SK-N-SH treated with all-trans-retinoic acid at 6 μM for 48 hours (cell line): ENCODE measurements at regions not wholly inside any gene's neighbourhood (a gene's known extent, or its start where the extent isn't known, plus 50 kb on each side); places are given as distances from the start of the nearest gene placed in this dataset.
A peak's percentile ranks its signal among the peaks of the same experiment; 100 is the strongest.

Source experiments
- ATAC-seq: fragments of 200-7000 bp; cut with Tn5 transposase; 3 replicates; pipeline ENCODE4 v1.9.1; 2020; ENCODE audit warnings: mild to moderate bottlenecking, moderate library complexity
- ARNTL ChIP-seq: fragments of 450-650 bp; formaldehyde crosslinking; IDR thresholded peaks from 2 replicates; pipeline ENCODE4 v1.5.0; 2020; ENCODE audit warnings: low read depth, mild to moderate bottlenecking, moderate library complexity, borderline replicate concordance
- BACH2 ChIP-seq: fragments of 250-450 bp; sonication (Bioruptor Pico); IDR thresholded peaks from 2 replicates; pipeline ENCODE4 v1.9.0; 2021; ENCODE audit warnings: mild to moderate bottlenecking, borderline replicate concordance
- CSDC2 ChIP-seq: fragments of 250-450 bp; sonication (Bioruptor Pico); IDR thresholded peaks from 2 replicates; pipeline ENCODE4 v1.5.0; 2020; ENCODE audit warnings: mild to moderate bottlenecking, moderate library complexity
- ESRRG ChIP-seq: fragments of 250-450 bp; sonication (Bioruptor Pico); IDR thresholded peaks from 2 replicates; pipeline ENCODE4 v1.6.1; 2021; ENCODE audit warnings: mild to moderate bottlenecking
- GLIS3 ChIP-seq: fragments of 250-450 bp; sonication (Bioruptor Pico); IDR thresholded peaks from 2 replicates; pipeline ENCODE4 v1.5.0; 2020; ENCODE audit warnings: mild to moderate bottlenecking, moderate library complexity
- ISL1 ChIP-seq: fragments of 250-450 bp; sonication (Bioruptor Pico); IDR thresholded peaks from 2 replicates; pipeline ENCODE4 v2.1.2; 2022; ENCODE audit warnings: mild to moderate bottlenecking, moderate library complexity
- OSR1 ChIP-seq: fragments of 250-450 bp; sonication (Bioruptor Pico); IDR thresholded peaks from 2 replicates; pipeline ENCODE4 v1.8.0; 2022; ENCODE audit warnings: moderate library complexity, mild to moderate bottlenecking, inconsistent platforms
- PPARA ChIP-seq: fragments of 250-450 bp; sonication (Bioruptor Pico); IDR thresholded peaks from 2 replicates; pipeline ENCODE4 v1.5.0; 2020; ENCODE audit warnings: mild to moderate bottlenecking, borderline replicate concordance
- RARB ChIP-seq: fragments of 250-450 bp; sonication (Bioruptor Pico); IDR thresholded peaks from 2 replicates; pipeline ENCODE4 v1.8.0; 2021; ENCODE audit warnings: mild to moderate bottlenecking, moderate library complexity
- SNAI2 ChIP-seq: fragments of 250-450 bp; sonication (Bioruptor Pico); IDR thresholded peaks from 2 replicates; pipeline ENCODE4 v1.5.0; 2020; ENCODE audit warnings: mild to moderate bottlenecking, moderate library complexity
- TCF4 ChIP-seq: fragments of 250-450 bp; sonication (Bioruptor Pico); IDR thresholded peaks from 2 replicates; pipeline ENCODE4 v1.8.0; 2021; ENCODE audit warnings: mild to moderate bottlenecking, moderate library complexity, borderline replicate concordance
- TOX ChIP-seq: fragments of 250-450 bp; sonication (Bioruptor Pico); IDR thresholded peaks from 2 replicates; pipeline ENCODE4 v1.8.0; 2021; ENCODE audit warnings: mild to moderate bottlenecking, moderate library complexity, borderline replicate concordance
- ZC3H10 ChIP-seq: fragments of 250-450 bp; sonication (Bioruptor Pico); IDR thresholded peaks from 2 replicates; pipeline ENCODE4 v1.5.1; 2021; ENCODE audit warnings: mild to moderate bottlenecking, moderate library complexity
- ZFP3 ChIP-seq: fragments of 250-450 bp; sonication (Bioruptor Pico); IDR thresholded peaks from 2 replicates; pipeline ENCODE4 v1.5.0; 2020; ENCODE audit warnings: mild to moderate bottlenecking, moderate library complexity
- ZFP30 ChIP-seq: fragments of 450-650 bp; formaldehyde crosslinking; IDR thresholded peaks from 2 replicates; pipeline ENCODE4 v1.5.0; 2022; ENCODE audit warnings: mild to moderate bottlenecking, moderate library complexity
- ZNF565 ChIP-seq: fragments of 450-650 bp; formaldehyde crosslinking; conservative IDR thresholded peaks from 2 replicates; pipeline ENCODE4 v1.5.0; 2020; ENCODE audit warnings: low read depth, mild to moderate bottlenecking, moderate library complexity
- ZNF70 ChIP-seq: fragments of 450-650 bp; formaldehyde crosslinking; IDR thresholded peaks from 2 replicates; pipeline ENCODE4 v1.5.0; 2020; ENCODE audit warnings: mild to moderate bottlenecking, moderate library complexity
- ZNF8 ChIP-seq: fragments of 450-650 bp; formaldehyde crosslinking; IDR thresholded peaks from 2 replicates; pipeline ENCODE4 v1.5.0; 2020; ENCODE audit warnings: mild to moderate bottlenecking, moderate library complexity
- TF ChIP-seq, protein P1 (sequence below): fragments of 250-450 bp; sonication (Bioruptor Pico); IDR thresholded peaks from 2 replicates; pipeline ENCODE4 v1.8.0; 2020; ENCODE audit warnings: mild to moderate bottlenecking, moderate library complexity, borderline replicate concordance
- TF ChIP-seq, protein P2 (sequence below): fragments of 250-450 bp; sonication (Bioruptor Pico); IDR thresholded peaks from 2 replicates; pipeline ENCODE4 v1.5.0; 2020; ENCODE audit warnings: mild to moderate bottlenecking, moderate library complexity
- TF ChIP-seq, protein P3 (sequence below): fragments of 250-450 bp; sonication (Bioruptor Pico); IDR thresholded peaks from 2 replicates; pipeline ENCODE4 v1.5.1; 2021; ENCODE audit warnings: mild to moderate bottlenecking, moderate library complexity
- TF ChIP-seq, protein P4 (sequence below): fragments of 250-450 bp; sonication (Bioruptor Pico); IDR thresholded peaks from 2 replicates; pipeline ENCODE4 v1.5.1; 2020; ENCODE audit warnings: low read depth, mild to moderate bottlenecking, moderate library complexity

GRCh38 chr17:73698966-73699365 is 54.7 kb upstream of the SDK2 start (continued):
- TF ChIP-seq, protein P1, sequence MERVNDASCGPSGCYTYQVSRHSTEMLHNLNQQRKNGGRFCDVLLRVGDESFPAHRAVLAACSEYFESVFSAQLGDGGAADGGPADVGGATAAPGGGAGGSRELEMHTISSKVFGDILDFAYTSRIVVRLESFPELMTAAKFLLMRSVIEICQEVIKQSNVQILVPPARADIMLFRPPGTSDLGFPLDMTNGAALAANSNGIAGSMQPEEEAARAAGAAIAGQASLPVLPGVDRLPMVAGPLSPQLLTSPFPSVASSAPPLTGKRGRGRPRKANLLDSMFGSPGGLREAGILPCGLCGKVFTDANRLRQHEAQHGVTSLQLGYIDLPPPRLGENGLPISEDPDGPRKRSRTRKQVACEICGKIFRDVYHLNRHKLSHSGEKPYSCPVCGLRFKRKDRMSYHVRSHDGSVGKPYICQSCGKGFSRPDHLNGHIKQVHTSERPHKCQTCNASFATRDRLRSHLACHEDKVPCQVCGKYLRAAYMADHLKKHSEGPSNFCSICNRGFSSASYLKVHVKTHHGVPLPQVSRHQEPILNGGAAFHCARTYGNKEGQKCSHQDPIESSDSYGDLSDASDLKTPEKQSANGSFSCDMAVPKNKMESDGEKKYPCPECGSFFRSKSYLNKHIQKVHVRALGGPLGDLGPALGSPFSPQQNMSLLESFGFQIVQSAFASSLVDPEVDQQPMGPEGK (CRISPR knock-in tag), result no peak
- TF ChIP-seq ARNTL (CRISPR knock-in tag), result no peak

GRCh38 chr17:73701701-73702100 is 57.5 kb upstream of the SDK2 start:
- TF ChIP-seq ZFP3 (no peak), ESRRG (no peak), ZC3H10 (CRISPR knock-in tag) (no peak), SNAI2 (CRISPR knock-in tag) (no peak), ZNF8 (CRISPR knock-in tag) (no peak), BACH2 (CRISPR knock-in tag) (no peak), TOX (CRISPR knock-in tag) (no peak), GLIS3 (CRISPR knock-in tag) (no peak), CSDC2 (CRISPR knock-in tag) (no peak), ZFP30 (CRISPR knock-in tag) (no peak), OSR1 (CRISPR knock-in tag) (no peak), PPARA (CRISPR knock-in tag) (no peak), ZNF565 (CRISPR knock-in tag) (no peak), ISL1 (no peak), ARNTL (CRISPR knock-in tag) (no peak)
- TF ChIP-seq, protein P2, sequence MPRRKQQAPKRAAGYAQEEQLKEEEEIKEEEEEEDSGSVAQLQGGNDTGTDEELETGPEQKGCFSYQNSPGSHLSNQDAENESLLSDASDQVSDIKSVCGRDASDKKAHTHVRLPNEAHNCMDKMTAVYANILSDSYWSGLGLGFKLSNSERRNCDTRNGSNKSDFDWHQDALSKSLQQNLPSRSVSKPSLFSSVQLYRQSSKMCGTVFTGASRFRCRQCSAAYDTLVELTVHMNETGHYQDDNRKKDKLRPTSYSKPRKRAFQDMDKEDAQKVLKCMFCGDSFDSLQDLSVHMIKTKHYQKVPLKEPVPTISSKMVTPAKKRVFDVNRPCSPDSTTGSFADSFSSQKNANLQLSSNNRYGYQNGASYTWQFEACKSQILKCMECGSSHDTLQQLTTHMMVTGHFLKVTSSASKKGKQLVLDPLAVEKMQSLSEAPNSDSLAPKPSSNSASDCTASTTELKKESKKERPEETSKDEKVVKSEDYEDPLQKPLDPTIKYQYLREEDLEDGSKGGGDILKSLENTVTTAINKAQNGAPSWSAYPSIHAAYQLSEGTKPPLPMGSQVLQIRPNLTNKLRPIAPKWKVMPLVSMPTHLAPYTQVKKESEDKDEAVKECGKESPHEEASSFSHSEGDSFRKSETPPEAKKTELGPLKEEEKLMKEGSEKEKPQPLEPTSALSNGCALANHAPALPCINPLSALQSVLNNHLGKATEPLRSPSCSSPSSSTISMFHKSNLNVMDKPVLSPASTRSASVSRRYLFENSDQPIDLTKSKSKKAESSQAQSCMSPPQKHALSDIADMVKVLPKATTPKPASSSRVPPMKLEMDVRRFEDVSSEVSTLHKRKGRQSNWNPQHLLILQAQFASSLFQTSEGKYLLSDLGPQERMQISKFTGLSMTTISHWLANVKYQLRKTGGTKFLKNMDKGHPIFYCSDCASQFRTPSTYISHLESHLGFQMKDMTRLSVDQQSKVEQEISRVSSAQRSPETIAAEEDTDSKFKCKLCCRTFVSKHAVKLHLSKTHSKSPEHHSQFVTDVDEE (CRISPR knock-in tag), result no peak
- TF ChIP-seq, protein P3, sequence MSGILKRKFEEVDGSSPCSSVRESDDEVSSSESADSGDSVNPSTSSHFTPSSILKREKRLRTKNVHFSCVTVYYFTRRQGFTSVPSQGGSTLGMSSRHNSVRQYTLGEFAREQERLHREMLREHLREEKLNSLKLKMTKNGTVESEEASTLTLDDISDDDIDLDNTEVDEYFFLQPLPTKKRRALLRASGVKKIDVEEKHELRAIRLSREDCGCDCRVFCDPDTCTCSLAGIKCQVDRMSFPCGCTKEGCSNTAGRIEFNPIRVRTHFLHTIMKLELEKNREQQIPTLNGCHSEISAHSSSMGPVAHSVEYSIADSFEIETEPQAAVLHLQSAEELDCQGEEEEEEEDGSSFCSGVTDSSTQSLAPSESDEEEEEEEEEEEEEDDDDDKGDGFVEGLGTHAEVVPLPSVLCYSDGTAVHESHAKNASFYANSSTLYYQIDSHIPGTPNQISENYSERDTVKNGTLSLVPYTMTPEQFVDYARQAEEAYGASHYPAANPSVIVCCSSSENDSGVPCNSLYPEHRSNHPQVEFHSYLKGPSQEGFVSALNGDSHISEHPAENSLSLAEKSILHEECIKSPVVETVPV (CRISPR knock-in tag), result no peak
- TF ChIP-seq, protein P4, sequence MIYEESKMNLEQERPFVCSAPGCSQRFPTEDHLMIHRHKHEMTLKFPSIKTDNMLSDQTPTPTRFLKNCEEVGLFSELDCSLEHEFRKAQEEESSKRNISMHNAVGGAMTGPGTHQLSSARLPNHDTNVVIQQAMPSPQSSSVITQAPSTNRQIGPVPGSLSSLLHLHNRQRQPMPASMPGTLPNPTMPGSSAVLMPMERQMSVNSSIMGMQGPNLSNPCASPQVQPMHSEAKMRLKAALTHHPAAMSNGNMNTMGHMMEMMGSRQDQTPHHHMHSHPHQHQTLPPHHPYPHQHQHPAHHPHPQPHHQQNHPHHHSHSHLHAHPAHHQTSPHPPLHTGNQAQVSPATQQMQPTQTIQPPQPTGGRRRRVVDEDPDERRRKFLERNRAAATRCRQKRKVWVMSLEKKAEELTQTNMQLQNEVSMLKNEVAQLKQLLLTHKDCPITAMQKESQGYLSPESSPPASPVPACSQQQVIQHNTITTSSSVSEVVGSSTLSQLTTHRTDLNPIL (CRISPR knock-in tag), result no peak
- no peak for ATAC-seq

DNA sequence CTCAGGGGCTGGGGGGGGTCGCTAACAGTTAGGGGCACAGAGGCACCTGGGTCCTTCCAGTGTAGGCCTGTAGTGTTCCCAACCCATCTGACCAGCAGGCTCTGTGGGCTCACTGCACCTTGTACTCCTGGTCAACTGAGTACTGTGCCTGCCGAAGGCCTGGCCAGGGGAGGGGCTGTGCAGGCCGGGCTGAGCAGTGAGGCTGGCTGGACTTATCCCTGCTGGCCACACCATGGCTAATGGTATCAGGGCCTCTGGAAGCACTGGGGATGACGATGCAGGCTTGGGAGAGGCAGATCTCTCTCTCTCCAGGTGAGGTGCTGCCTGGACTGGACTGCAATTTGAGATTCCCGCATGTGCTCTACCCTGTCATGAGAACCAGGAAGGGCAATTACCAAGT is 58.9 kb upstream of the SDK2 start:
- TF ChIP-seq SNAI2 (CRISPR knock-in tag) (no peak), RARB (CRISPR knock-in tag) (no peak)
- peak; percentile 45; the same call in 1 of the 3 replicates for ATAC-seq

DNA sequence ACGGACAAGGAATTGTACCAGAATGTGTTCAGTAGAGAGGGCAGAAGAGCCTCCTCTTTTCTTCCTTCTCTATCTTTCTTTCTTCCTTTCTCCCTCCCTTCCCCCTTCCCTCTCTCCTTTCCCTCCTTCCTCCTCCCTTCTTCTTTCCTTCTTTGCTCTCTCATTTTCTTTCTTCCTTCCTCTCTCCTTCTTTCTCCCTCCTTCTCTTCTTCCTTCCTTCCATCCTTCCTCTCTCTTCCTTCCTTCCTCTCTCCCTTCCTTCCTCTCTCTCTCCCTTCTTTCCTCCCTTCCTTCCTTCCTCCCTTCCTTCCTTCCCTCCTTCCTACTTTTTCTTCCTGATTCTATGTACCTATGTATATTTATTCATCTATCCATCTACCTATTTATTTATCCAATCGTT is 59.7 kb upstream of the SDK2 start:
- no peak for TF ChIP-seq TCF4 (CRISPR knock-in tag)
- ATAC-seq, result no peak

DNA sequence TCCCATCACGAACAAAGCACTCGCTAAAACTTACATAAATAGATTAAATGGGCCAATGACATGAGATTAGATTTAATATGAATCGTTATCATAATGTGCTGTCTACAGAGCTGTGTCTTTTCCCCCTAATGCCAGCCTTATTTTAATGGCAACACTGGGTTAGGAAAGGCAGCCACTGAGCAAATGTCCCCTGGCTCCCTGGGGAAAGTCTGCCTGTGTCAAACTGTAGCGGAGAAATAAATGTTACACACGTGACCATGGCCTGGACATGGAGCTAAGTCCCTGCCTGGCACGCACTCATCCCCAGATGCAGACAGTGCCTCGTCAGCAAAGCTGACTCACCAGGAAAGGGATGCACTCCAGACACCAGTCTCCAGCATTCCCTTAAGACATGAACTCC is 61.3 kb upstream of the SDK2 start:
- ATAC-seq, result no peak; the same call in 2 of the 3 replicates
- TF ChIP-seq ISL1 (peak; percentile 58), PPARA (CRISPR knock-in tag) (no peak), OSR1 (CRISPR knock-in tag) (no peak), ZNF70 (CRISPR knock-in tag) (peak; percentile 38; the same call in 1 of the 2 replicates), GLIS3 (CRISPR knock-in tag) (no peak), CSDC2 (CRISPR knock-in tag) (no peak), ZNF565 (CRISPR knock-in tag) (0 out of 2 replicates have a peak, but pooled peaks have one; percentile 21), ESRRG (no peak), ZC3H10 (CRISPR knock-in tag) (no peak), TOX (CRISPR knock-in tag) (no peak), SNAI2 (CRISPR knock-in tag) (0 out of 2 replicates have a peak, but pooled peaks have one; percentile 22), ZFP3 (no peak), ARNTL (CRISPR knock-in tag) (no peak)
- TF ChIP-seq, protein P4 (CRISPR knock-in tag), result no peak
- TF ChIP-seq, protein P1 (CRISPR knock-in tag), result no peak
